Activated B cell treated with CpG ODN at 0.5 μM for 24 hours (primary cell): ENCODE measurements at regions not wholly inside any gene's neighbourhood (a gene's known extent, or its start where the extent isn't known, plus 50 kb on each side); places are given as distances from the start of the nearest gene placed in this dataset.
"Not testable (repeated sequence)": the region's sequence is repeated elsewhere in the genome, so short reads cannot be mapped to it uniquely, and the experiment has no call there.

Experiments
- ATAC-seq: fragments of 200-7000 bp; cut with Tn5 transposase; one replicate; pipeline ENCODE4 v1.10.0; 2021; ENCODE audit warnings: low read depth, mild to moderate bottlenecking, moderate library complexity
- CTCF ChIA-PET: fragments of 350-600 bp; sonication (Branson Sonifier 250); formaldehyde crosslinking; loops from one replicate; lab custom pipeline; 2021; ENCODE audit warnings: antibody characterized with exemption; lab: Charles Lee
- POLR2A ChIA-PET: fragments of 350-600 bp; sonication (Branson Sonifier 250); formaldehyde crosslinking; loops from one replicate; lab custom pipeline; 2021; ENCODE audit warnings: antibody characterized with exemption; lab: Charles Lee
- DNase-seq: peaks from one replicate; pipeline ENCODE4 v3.0.0; 2022
- H3K27ac Mint-ChIP-seq: one replicate; pipeline ENCODE4 v1.8.0; 2020; ENCODE audit warnings: mixed read lengths
- H3K27me3 Mint-ChIP-seq: one replicate; pipeline ENCODE4 v1.8.0; 2021; ENCODE audit warnings: mixed read lengths
- H3K36me3 Mint-ChIP-seq: one replicate; pipeline ENCODE4 v1.8.0; 2021; ENCODE audit warnings: low read depth, mixed read lengths
- H3K4me1 Mint-ChIP-seq: one replicate; pipeline ENCODE4 v1.8.0; 2021; ENCODE audit warnings: mixed read lengths
- H3K4me3 Mint-ChIP-seq: one replicate; pipeline ENCODE4 v1.8.0; 2020; ENCODE audit warnings: mild to moderate bottlenecking, mixed read lengths
- H3K9me3 Mint-ChIP-seq: one replicate; pipeline ENCODE4 v1.8.0; 2020; ENCODE audit warnings: mixed read lengths
- CTCF ChIP-seq: fragments of 200-600 bp; IDR thresholded peaks from one replicate; pipeline ENCODE4 v1.8.0; 2022; ENCODE audit warnings: antibody characterized with exemption, mild to moderate bottlenecking
- intact Hi-C: fragments of 100-400 bp; cut with micrococcal nuclease; formaldehyde crosslinking; loops from one replicate; pipeline ENCODE4 v1.15.1; 2024

GRCh38 chr3:130569461-130570365 lies 52.7 kb downstream of the COL6A6 start:
- Mint-ChIP-seq H3K4me1 (no peaks in the 10 kb centered on the region), H3K36me3 (no peaks in the 10 kb centered on the region), H3K27me3 (peaks cover 6% of the 10 kb centered on the region), H3K27ac (no peak overlapping the region), H3K4me3 (no peak overlapping the region), H3K9me3 (no peaks in the 10 kb centered on the region)
- intact Hi-C loops: no loop called here
- no peak for ATAC-seq
- TF ChIP-seq CTCF: no peak
- POLR2A ChIA-PET: no interaction called here
- CTCF ChIA-PET: no interaction called here
- no peak for DNase-seq

GRCh38 chr3:130572769-130573168 lies 55.8 kb downstream of the COL6A6 start:
- Mint-ChIP-seq H3K36me3 (no peaks in the 10 kb centered on the region), H3K27ac (no peak overlapping the region), H3K9me3 (no peaks in the 10 kb centered on the region), H3K4me3 (no peak overlapping the region), H3K4me1 (no peaks in the 10 kb centered on the region), H3K27me3 (peaks cover 6% of the 10 kb centered on the region)
- POLR2A ChIA-PET: no interaction called here
- TF ChIP-seq CTCF: no peak
- intact Hi-C loops: no loop called here
- DNase-seq (no peak), ATAC-seq (no peak)
- CTCF ChIA-PET: no interaction called here

GRCh38 chr3:130576375-130577266 lies 59.6 kb downstream of the COL6A6 start:
- Mint-ChIP-seq H3K36me3 (no peaks in the 10 kb centered on the region), H3K27ac (no peak overlapping the region)

GRCh38 chr3:130582457-130583153 lies 65.6 kb downstream of the COL6A6 start:
- no peak overlapping the region for H3K4me3 Mint-ChIP-seq
- ATAC-seq (no peak), DNase-seq (no peak)
- H3K27me3 Mint-ChIP-seq: no peaks in the 10 kb centered on the region
- no peaks in the 10 kb centered on the region for H3K4me1 Mint-ChIP-seq
- CTCF ChIA-PET: no interaction called here
- H3K9me3 Mint-ChIP-seq: no peaks in the 10 kb centered on the region
- no peak overlapping the region for H3K27ac Mint-ChIP-seq
- H3K36me3 Mint-ChIP-seq: no peaks in the 10 kb centered on the region
- no peak for TF ChIP-seq CTCF
- POLR2A ChIA-PET: no interaction called here
- intact Hi-C loops: no loop called here

More at GRCh38 chr3:130576375-130577266, 59.6 kb downstream of the COL6A6 start:
- H3K4me3 Mint-ChIP-seq: no peak overlapping the region
- H3K4me1 Mint-ChIP-seq: no peaks in the 10 kb centered on the region
- ChIA-PET POLR2A (interaction anchor here (0.6 kb wide), 1 partner anchor 1977 kb away, joined by 4 read pairs; no protein-coding TSS in a partner anchor), CTCF (no interaction called here)
- no peak for TF ChIP-seq CTCF
- no peaks in the 10 kb centered on the region for H3K9me3 Mint-ChIP-seq
- ATAC-seq: no peak
- DNase-seq: no peak
- intact Hi-C loops: no loop called here
- H3K27me3 Mint-ChIP-seq: peaks cover 2% of the 10 kb centered on the region

- H3K4me1 Mint-ChIP-seq, H3K36me3 Mint-ChIP-seq, H3K4me3 Mint-ChIP-seq, H3K9me3 Mint-ChIP-seq, H3K27me3 Mint-ChIP-seq, H3K27ac Mint-ChIP-seq, DNase-seq, POLR2A ChIA-PET, ATAC-seq, intact Hi-C loops, CTCF ChIA-PET: not testable (repeated sequence)
These were observed 77.8 kb downstream of the COL6A6 start for GRCh38 chr3:130594749-130595148.
